ENCODE measurements at regions not wholly inside any gene's neighbourhood (a gene's known extent, or its start where the extent isn't known, plus 50 kb on each side); places are given as distances from the start of the nearest gene placed in this dataset.
"Not testable (repeated sequence)": the region's sequence is repeated elsewhere in the genome, so short reads cannot be mapped to it uniquely, and the experiment has no call there.

- intact Hi-C loops (cut with DNase I): no loop called here
- TF ChIP-seq CTCF (IDR thresholded peaks at IDR 0.05): no peak
- TF ChIP-seq POLR2A (IDR thresholded peaks at IDR 0.05): no peak
- no peak for TF ChIP-seq POLR2AphosphoS5 (IDR thresholded peaks at IDR 0.05; ENCODE audit: insufficient read depth in 1 of 2, low read depth in 1 of 2)
- Histone ChIP-seq H3K27me3 (no peaks in the 10 kb centered on the region), H3K9me3 (no peaks in the 10 kb centered on the region), H3K36me3 (no peaks in the 10 kb centered on the region), H3K4me1 (peaks cover 26% of the 10 kb centered on the region), H3K27ac (no peak overlapping the region), H3K4me3 (no peak overlapping the region)
- DNase-seq (ENCODE audit: extremely low spot score in 2 of 2): no peak
These were observed 113.2 kb upstream of the RBPJ start for GRCh38 chr4:26207631-26208030.

GRCh38 chr4:26208237-26208994 lies 112.4 kb upstream of the RBPJ start:
- Histone ChIP-seq H3K4me3 (no peak overlapping the region), H3K9me3 (no peaks in the 10 kb centered on the region), H3K36me3 (no peaks in the 10 kb centered on the region), H3K27me3 (no peaks in the 10 kb centered on the region), H3K4me1 (peaks cover 26% of the 10 kb centered on the region), H3K27ac (no peak overlapping the region)
- no peak for DNase-seq (ENCODE audit: extremely low spot score in 2 of 2)
- no peak for TF ChIP-seq POLR2A (IDR thresholded peaks at IDR 0.05)
- no peak for TF ChIP-seq POLR2AphosphoS5 (IDR thresholded peaks at IDR 0.05; ENCODE audit: insufficient read depth in 1 of 2, low read depth in 1 of 2)
- no peak for TF ChIP-seq CTCF (IDR thresholded peaks at IDR 0.05)
- intact Hi-C loops (cut with DNase I): no loop called here

- DNase-seq (ENCODE audit: extremely low spot score in 2 of 2); H3K27me3 ChIP-seq; H3K4me3 ChIP-seq; H3K9me3 ChIP-seq; H3K27ac ChIP-seq; H3K36me3 ChIP-seq; intact Hi-C loops (cut with DNase I): not testable (repeated sequence)
- H3K4me1 ChIP-seq: peaks cover 26% of the 10 kb centered on the region
These were observed 111.4 kb upstream of the RBPJ start for GRCh38 chr4:26209378-26209777.

- H3K27ac ChIP-seq: no peak overlapping the region
- H3K4me3 ChIP-seq: no peak overlapping the region
- H3K9me3 ChIP-seq: no peaks in the 10 kb centered on the region
- DNase-seq (ENCODE audit: extremely low spot score in 2 of 2): no peak
- no peaks in the 10 kb centered on the region for H3K27me3 ChIP-seq
- H3K4me1 ChIP-seq: peaks cover 9% of the 10 kb centered on the region
- H3K36me3 ChIP-seq: no peaks in the 10 kb centered on the region
- intact Hi-C loops (cut with DNase I): no loop called here
- TF ChIP-seq POLR2AphosphoS5 (IDR thresholded peaks at IDR 0.05; ENCODE audit: insufficient read depth in 1 of 2, low read depth in 1 of 2) (no peak), POLR2A (IDR thresholded peaks at IDR 0.05) (no peak), CTCF (IDR thresholded peaks at IDR 0.05) (no peak)
These were observed 108.3 kb upstream of the RBPJ start for GRCh38 chr4:26212528-26212927.

- Histone ChIP-seq H3K9me3 (no peaks in the 10 kb centered on the region), H3K4me3 (no peak overlapping the region), H3K27ac (no peak overlapping the region), H3K27me3 (no peaks in the 10 kb centered on the region), H3K4me1 (peaks cover 8% of the 10 kb centered on the region), H3K36me3 (no peaks in the 10 kb centered on the region)
- TF ChIP-seq POLR2A (IDR thresholded peaks at IDR 0.05) (no peak), CTCF (IDR thresholded peaks at IDR 0.05) (no peak), POLR2AphosphoS5 (IDR thresholded peaks at IDR 0.05; ENCODE audit: insufficient read depth in 1 of 2, low read depth in 1 of 2) (no peak)
- DNase-seq (ENCODE audit: extremely low spot score in 2 of 2): no peak
- intact Hi-C loops (cut with DNase I): no loop called here
These were observed 107.5 kb upstream of the RBPJ start for GRCh38 chr4:26213317-26213716.

Data from vagina (tissue), 2 donors.